Transverse colon (tissue), 4 donors: ENCODE measurements at regions not wholly inside any gene's neighbourhood (a gene's known extent, or its start where the extent isn't known, plus 50 kb on each side); places are given as distances from the start of the nearest gene placed in this dataset.
"Not testable (repeated sequence)": the region's sequence is repeated elsewhere in the genome, so short reads cannot be mapped to it uniquely, and the experiment has no call there.

ENCODE experiments used
- DNase-seq: peaks from one replicate; pipeline ENCODE4 v3.0.0-alpha.2; 2019
- H3K27ac ChIP-seq, 4 donors: fragments of 200-600 bp; sonication (generic); 2 replicates each; pipeline ENCODE4 v1.5.1; 2016 to 2018; ENCODE audit warnings: inconsistent platforms in 4 of 4
- H3K27me3 ChIP-seq: fragments of 200-600 bp; sonication (generic); 2 replicates; pipeline ENCODE4 v1.5.1; 2017; ENCODE audit warnings: inconsistent platforms
- H3K36me3 ChIP-seq, 4 donors: fragments of 200-600 bp; sonication (generic); 2 replicates each; pipeline ENCODE4 v1.5.1; 2017 to 2019; ENCODE audit warnings: inconsistent platforms in 4 of 4
- H3K4me1 ChIP-seq, 4 donors: fragments of 200-600 bp; sonication (generic); 2 replicates each; pipeline ENCODE4 v1.5.1; 2017 to 2020; ENCODE audit warnings: inconsistent platforms in 4 of 4
- H3K4me3 ChIP-seq, 4 donors: fragments of 200-600 bp; sonication (generic); 1 replicate in 1 of 4; 2 replicates in 3 of 4; pipeline versions ENCODE4 v1.5.1 to v1.6.1; 2017 to 2019; ENCODE audit warnings: inconsistent platforms in 4 of 4
- H3K9me3 ChIP-seq, 2 donors: fragments of 200-600 bp; sonication (generic); 2 replicates each; pipeline ENCODE4 v1.5.1; 2017 to 2019; ENCODE audit warnings: inconsistent platforms in 2 of 2
- CTCF ChIP-seq, 5 experiments: fragments of 200-600 bp in 3 of 5; fragments of 450-650 bp in 2 of 5; sonication (generic) in 3 of 5; IDR thresholded peaks; 1 replicate in 2 of 5; 2 replicates in 3 of 5; pipeline ENCODE4 v1.5.1; 2016 to 2017; ENCODE audit warnings: antibody characterized with exemption in 5 of 5, inconsistent platforms in 3 of 5, mild to moderate bottlenecking in 2 of 5, moderate library complexity in 1 of 5
- EP300 ChIP-seq: sonication (generic); formaldehyde crosslinking; IDR thresholded peaks from one replicate; pipeline ENCODE4 v1.6.1; 2017; ENCODE audit warnings: antibody characterized with exemption, low read depth
- POLR2A ChIP-seq: fragments of 450-650 bp; IDR thresholded peaks from one replicate; pipeline ENCODE4 v1.6.1; 2016; ENCODE audit warnings: antibody characterized with exemption, mild to moderate bottlenecking, moderate library complexity
- POLR2AphosphoS5 ChIP-seq, 3 donors: sonication (generic); formaldehyde crosslinking; IDR thresholded peaks; one replicate each; pipeline ENCODE4 v1.6.1; 2016; ENCODE audit warnings: antibody characterized with exemption in 3 of 3
- WGBS, 2 donors: methylation state at CpG; one replicate each; pipeline ENCODE4 v1.1.5; 2018; ENCODE audit warnings: low coverage in 1 of 2; 5-methylcytosine and 5-hydroxymethylcytosine counted together
- in situ Hi-C, 4 donors: fragments of 200-750 bp; cut with MboI; loops; one replicate each; pipeline versions ENCODE4 v1.15.0 to v1.15.1; 2017; ENCODE audit warnings: low sequenced_read_pairs in 3 of 4, low pct_ligation_motif_present in 1 of 4, low pct_unique_long_range_greater_than_20kb in 1 of 4
- intact Hi-C: fragments of 100-400 bp; cut with DNase I; formaldehyde crosslinking; loops from one replicate; pipeline ENCODE4 v1.15.1; 2023; ENCODE audit warnings: low total_unique reads

GRCh38 chr6:170144571-170145271, 146.2 kb downstream of the DLL1 start:
- Histone ChIP-seq H3K4me1 (no peaks in the 10 kb centered on the region), H3K27ac (no peak overlapping the region), H3K36me3 (no peaks in the 10 kb centered on the region), H3K27me3 (no peaks in the 10 kb centered on the region), H3K9me3 (peaks cover 0 to 6% of the 10 kb centered on the region in 2 donors), H3K4me3 (no peak overlapping the region)
- in situ Hi-C loops (no loop called here), intact Hi-C loops (no loop called here)
- no peak for DNase-seq
- whole genome bisulfite sequencing, 2 donors, result 65 to 74% methylated on average over 4 of the region's 4 CpGs
- TF ChIP-seq POLR2A (no peak), POLR2AphosphoS5 (IDR thresholded peaks at IDR 0.05) (no peak), CTCF (IDR thresholded peaks at IDR 0.05) (no peak), EP300 (no peak)

- DNase-seq, result no peak
- Histone ChIP-seq H3K4me3 (no peak overlapping the region), H3K4me1 (no peaks in the 10 kb centered on the region), H3K9me3 (peaks cover 0 to 6% of the 10 kb centered on the region in 2 donors), H3K27me3 (no peaks in the 10 kb centered on the region), H3K36me3 (no peaks in the 10 kb centered on the region), H3K27ac (no peak overlapping the region)
- TF ChIP-seq POLR2A (no peak), CTCF (IDR thresholded peaks at IDR 0.05) (no peak), POLR2AphosphoS5 (IDR thresholded peaks at IDR 0.05) (no peak), EP300 (no peak)
- 58 to 80% methylated on average over 3 to 14 of the region's 14 CpGs for WGBS, 2 donors
- in situ Hi-C loops (no loop called here), intact Hi-C loops (no loop called here)
Measured at GRCh38 chr6:170143401-170144150, 147.3 kb downstream of the DLL1 start.

- intact Hi-C loops (no loop called here), in situ Hi-C loops (no loop called here)
- WGBS, 2 donors, result 85 to 92% methylated on average over 5 to 7 of the region's 7 CpGs
- no peaks in the 10 kb centered on the region for H3K4me1 ChIP-seq
- H3K27ac ChIP-seq, result no peak overlapping the region
- peaks cover 0 to 6% of the 10 kb centered on the region in 2 donors for H3K9me3 ChIP-seq
- no peak for TF ChIP-seq EP300
- no peak for TF ChIP-seq POLR2AphosphoS5 (IDR thresholded peaks at IDR 0.05)
- no peak for TF ChIP-seq POLR2A
- no peak for TF ChIP-seq CTCF (IDR thresholded peaks at IDR 0.05)
- no peaks in the 10 kb centered on the region for H3K36me3 ChIP-seq
- H3K4me3 ChIP-seq, result no peak overlapping the region
- no peaks in the 10 kb centered on the region for H3K27me3 ChIP-seq
- DNase-seq, result no peak
Measured at GRCh38 chr6:170142559-170142958, 148.3 kb downstream of the DLL1 start.

- whole genome bisulfite sequencing, 2 donors, result 86 to 87% methylated on average over 9 to 10 of the region's 10 CpGs
- DNase-seq, intact Hi-C loops, H3K9me3 ChIP-seq, H3K27ac ChIP-seq, H3K27me3 ChIP-seq, H3K4me1 ChIP-seq, H3K36me3 ChIP-seq, H3K4me3 ChIP-seq, in situ Hi-C loops: not testable (repeated sequence)
Measured at GRCh38 chr6:170141061-170141460, 149.8 kb downstream of the DLL1 start.
